HG03159 (cell line): ENCODE measurements at regions not wholly inside any gene's neighbourhood (a gene's known extent, or its start where the extent isn't known, plus 50 kb on each side); places are given as distances from the start of the nearest gene placed in this dataset.
"Not testable (repeated sequence)": the region's sequence is repeated elsewhere in the genome, so short reads cannot be mapped to it uniquely, and the experiment has no call there.

Experiments used
- ATAC-seq: cut with Tn5 transposase; IDR thresholded peaks from one replicate; pipeline ENCODE4 v1.9.1; 2021; ENCODE audit warnings: mild to moderate bottlenecking, moderate library complexity; ENCODE audit not compliant: unreplicated experiment

DNA sequence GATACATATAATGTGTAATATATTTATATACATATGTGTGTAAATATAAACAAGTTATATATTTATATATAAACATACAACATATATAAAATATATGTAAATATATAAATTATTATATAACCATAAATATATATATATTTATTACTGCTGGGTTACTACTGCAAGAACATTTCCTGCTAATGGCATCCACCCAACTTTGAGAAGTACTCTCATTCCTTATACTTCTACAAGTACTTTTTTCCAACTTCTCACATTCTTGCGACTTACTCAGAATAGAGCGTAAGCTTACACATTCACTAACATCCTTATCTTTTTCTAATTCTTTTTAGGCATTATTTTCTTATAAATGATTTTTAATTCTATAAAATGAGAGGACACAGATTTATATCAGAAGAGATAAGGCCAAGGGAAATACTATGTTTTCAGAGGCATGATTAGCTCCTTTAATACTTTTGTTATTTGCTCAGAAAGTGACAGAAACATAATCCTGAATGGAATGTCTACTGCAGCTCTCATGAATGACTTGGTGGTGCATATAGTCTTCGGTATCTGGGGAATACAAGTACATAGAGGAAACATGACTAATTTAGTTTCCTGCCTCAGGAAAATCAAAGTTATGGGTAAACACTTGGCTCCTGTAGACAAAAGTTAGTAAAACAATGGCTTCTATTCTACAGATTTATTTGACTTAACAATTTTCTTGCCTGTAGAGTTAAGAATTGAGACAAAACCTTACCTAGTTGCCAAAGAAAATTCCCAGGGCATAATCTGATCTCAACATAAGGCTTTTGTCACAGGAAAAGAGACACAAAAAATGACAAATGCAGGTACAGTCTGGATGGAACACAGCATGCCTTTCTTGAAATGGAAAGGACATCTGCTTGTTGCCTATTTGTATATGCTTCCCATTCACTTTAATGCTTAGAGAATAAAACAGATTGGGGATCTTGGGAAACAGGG, 453.9 kb downstream of the SQOR start:
- no peak for ATAC-seq

- no peak for ATAC-seq
These were observed 454.7 kb downstream of the SQOR start for GRCh38 chr15:46089467-46089935.

DNA sequence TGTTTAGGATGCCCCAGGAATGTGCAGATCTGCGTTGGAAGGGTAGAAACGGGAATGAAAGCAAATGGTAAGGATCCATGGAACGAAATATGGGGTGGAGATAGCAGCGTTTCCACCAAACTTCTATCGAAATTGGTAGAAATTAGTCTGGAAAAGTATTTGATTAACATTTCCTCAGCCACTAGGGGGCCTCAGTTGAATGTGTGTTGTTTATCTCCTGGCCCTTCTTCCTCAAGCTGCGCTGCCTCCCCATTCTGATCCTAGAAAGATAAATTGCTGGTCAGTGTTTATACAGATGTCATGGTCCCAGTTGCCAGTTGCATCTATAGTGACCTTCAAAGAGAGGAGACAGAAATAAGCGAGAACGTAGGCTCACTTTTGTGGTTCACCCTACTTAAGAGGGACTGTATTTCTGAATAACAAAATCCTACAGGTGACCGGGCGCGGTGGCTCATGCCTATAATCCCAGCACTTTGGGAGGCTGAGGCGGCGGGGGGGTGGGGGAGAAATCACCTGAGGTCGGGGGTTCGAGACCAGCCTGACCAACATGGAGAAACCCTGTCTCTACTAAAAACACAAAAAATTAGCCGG, 457.1 kb downstream of the SQOR start:
- ATAC-seq = no peak

DNA sequence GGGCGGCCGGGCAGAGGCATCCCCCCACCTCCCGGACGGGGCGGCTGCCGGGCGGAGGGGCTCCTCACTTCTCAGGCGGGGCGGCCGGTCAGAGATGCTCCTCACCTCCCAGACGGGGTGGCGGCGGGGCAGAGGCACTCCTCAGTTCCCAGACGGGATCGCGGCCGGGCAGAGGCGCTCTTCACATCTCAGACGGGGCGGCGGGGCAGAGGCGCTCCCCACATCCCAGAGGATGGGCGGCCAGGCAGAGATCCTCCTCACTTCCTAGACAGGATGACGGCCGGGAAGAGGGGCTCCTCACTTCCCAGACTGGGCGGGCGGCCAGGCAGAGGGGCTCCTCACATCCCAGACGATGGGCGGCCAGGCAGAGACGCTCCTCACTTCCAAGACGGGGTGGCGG, 463.2 kb downstream of the SQOR start:
- not testable (repeated sequence) for ATAC-seq

DNA sequence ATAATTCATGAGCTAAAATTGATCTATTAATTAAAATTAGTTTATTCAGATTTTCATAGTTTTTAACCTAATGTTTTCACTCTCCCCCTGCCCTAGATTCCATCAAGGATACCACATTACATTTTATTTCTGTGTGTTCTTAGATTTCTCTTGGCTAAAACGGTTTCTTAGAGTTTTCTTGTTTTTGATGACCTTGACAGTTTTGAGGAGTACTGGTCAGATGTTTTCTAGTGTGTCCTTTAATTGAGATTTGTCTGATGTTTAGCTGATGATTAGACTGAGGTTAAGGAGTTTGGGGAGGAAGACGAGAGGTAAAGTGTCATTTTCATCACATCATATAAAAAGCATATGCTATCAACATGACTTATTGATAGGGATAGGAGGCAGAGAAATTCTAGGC, 475.9 kb downstream of the SQOR start:
- no peak for ATAC-seq

DNA sequence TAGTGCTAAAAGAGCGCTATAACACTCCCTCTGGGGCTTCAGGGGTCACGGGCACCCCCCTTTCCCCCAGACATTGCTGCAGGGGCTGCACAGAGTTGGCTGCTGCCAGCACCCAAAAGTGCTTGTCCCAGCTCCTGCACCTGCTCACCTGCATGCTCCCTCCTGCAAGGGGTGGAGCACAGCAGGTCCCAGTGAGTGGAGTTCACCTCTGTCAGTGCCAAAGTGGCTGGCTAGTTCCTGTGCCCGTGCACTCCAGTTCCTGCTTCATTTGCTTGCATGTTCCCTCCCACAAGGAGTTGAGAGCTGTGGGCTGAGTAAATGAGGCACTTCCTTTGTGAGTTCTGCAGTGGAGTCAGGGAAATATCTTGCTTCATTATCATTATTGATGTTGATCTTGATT, 476.9 kb downstream of the SQOR start:
- ATAC-seq = no peak

GRCh38 chr15:46117071-46117470, 482.2 kb downstream of the SQOR start:
- ATAC-seq = no peak

GRCh38 chr15:46120713-46121112, 485.9 kb downstream of the SQOR start:
- ATAC-seq = no peak

DNA sequence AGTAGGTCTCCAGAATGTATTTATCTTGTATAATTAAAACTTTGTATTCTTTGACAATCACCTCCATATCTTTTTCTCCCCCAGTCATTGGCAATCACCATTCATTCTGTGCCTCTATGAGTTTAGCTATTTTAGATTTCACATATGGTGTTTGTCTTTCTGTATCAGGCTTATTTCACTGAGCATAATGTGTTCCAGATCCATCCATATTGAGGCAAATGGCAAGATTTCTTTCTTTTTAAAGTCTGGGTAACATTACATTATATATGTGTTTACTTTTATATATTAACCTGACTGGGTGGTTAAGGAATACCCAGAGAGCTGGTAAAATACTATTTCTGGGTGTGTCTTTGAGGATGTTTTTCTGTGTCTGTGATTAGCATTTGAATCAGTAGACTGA, 486.6 kb downstream of the SQOR start:
- no peak for ATAC-seq

DNA sequence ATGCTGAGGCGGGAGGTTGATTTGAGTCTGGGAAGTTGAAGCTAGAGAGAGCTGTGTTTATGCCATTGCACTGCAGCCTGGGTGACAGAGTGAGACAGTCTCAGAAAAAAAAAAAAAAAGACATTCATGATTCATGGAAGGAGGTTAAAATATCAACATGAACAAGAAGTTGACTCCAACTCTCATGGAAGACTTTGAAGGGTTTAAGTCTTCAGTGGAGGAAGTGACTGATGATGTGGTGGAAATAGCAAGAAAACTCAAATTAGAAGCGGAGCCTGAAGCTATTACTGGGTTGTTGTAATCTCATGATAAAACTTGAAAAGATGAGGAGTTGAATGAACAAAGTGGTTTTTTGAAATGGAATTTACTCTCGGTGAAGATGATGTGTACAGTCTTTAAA, 491.8 kb downstream of the SQOR start:
- no peak for ATAC-seq

GRCh38 chr15:46127361-46127874, 492.6 kb downstream of the SQOR start:
- no peak for ATAC-seq

GRCh38 chr15:46129145-46129544, 494.3 kb downstream of the SQOR start:
- no peak for ATAC-seq

- no peak for ATAC-seq
These were observed 497.0 kb downstream of the SQOR start for GRCh38 chr15:46131876-46132275.

DNA sequence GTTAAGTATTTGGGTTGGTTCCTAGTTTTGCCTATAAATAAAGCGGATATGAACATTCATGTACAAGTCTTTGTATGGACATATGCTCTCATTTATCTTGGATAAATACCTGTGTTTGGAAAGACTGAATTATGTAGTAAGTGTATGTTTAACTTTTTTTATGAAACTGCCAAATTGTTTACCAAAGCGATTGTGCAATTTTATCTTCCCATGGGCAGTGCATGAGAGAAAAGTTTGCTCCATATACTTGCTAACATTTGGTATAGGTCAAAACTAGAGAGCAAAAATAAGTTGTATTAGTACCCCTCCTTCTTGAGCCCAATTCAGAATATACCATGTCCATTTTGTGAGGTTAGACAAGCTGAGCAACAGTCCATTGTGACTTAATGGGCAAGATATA, 502.6 kb downstream of the SQOR start:
- ATAC-seq = no peak

GRCh38 chr15:46146002-46146401, 511.2 kb downstream of the SQOR start:
- ATAC-seq = no peak

DNA sequence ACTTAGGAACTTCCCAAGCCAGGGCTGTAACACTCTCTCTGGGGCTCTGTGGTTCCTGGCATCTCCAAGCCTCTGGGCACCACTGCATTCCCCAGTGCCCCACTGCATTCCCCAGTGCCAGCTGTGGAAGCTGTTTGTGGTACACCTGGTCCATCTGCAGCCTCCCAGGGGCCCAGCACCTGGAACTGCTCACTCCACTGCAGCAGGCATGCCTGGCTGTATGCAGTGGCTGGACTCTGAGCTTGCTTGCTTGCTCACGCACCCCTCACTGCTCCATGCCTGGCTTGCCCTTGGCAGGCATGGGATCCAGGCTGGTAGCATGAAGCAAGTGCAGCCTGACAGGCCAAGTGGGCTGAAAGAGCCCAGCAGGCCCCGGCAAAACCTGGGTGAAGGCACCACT, 512.1 kb downstream of the SQOR start:
- ATAC-seq = no peak

- no peak for ATAC-seq
These were observed 517.0 kb downstream of the SQOR start for GRCh38 chr15:46151786-46152185.

GRCh38 chr15:46166750-46167149, 531.9 kb downstream of the SQOR start:
- ATAC-seq = no peak

DNA sequence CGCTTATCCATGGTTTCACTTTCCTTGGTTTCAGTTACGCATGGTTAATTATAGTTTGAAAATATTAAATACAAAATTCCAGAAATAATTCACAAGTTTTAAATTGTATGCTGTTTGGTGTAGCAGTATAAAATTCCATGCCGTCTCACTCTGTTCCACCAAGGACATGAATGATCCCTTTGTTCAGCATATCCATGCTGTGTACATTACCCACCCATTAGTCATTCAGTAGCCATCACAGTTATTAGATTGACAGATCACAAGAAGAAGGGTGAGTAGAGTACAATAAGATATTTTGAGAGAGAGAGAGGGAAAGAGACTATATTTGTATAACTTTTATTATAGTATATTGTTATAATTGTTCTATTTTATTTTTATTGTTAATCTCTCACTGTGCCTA, 535.5 kb downstream of the SQOR start:
- ATAC-seq = no peak

GRCh38 chr15:46174122-46174521, 539.3 kb downstream of the SQOR start:
- ATAC-seq = no peak

GRCh38 chr15:46177219-46177618, 542.4 kb downstream of the SQOR start:
- no peak for ATAC-seq

DNA sequence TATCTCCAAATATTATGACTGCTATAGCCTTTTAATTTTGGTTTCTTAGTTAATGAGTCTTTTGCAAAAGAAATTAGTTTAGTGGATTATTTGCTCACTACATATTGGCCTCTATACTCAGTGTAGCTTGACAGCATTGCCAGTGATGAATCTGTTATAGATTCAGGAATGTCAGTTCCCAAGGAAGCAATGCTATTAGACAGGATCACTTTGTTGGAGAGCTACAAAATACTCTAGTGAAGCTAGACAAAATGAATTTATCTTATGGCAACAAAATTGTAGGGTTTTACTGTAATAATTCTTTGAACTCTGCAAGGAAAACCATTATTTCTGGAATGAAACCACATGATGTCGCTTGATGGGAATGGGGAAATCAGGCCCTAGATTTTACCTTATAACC, 543.3 kb downstream of the SQOR start:
- no peak for ATAC-seq
